Right lobe of liver (tissue), 6 donors: ENCODE measurements at regions not wholly inside any gene's neighbourhood (a gene's known extent, or its start where the extent isn't known, plus 50 kb on each side); places are given as distances from the start of the nearest gene placed in this dataset.

Experiments used
- ATAC-seq, 4 donors: fragments of 200-7000 bp; cut with Tn5 transposase; one replicate each; pipeline ENCODE4 v1.9.1; 2020; ENCODE audit warnings: mild to moderate bottlenecking in 4 of 4, moderate library complexity in 4 of 4
- DNase-seq, 3 donors: peaks; one replicate each; pipeline ENCODE4 v3.0.0-alpha.2; 2020
- H3K27ac ChIP-seq, 3 donors: fragments of 200-600 bp; one replicate each; pipeline ENCODE4 v1.8.0; 2022
- H3K27me3 ChIP-seq, 2 donors: fragments of 200-600 bp; one replicate each; pipeline ENCODE4 v1.8.0; 2022
- H3K36me3 ChIP-seq, 4 donors: fragments of 200-600 bp; sonication (generic) in 1 of 4; one replicate each; pipeline versions ENCODE4 v1.5.1 to v1.8.0; 2017 to 2022; ENCODE audit warnings: control low read depth in 1 of 4
- H3K4me1 ChIP-seq, 4 donors: fragments of 200-600 bp; sonication (generic) in 1 of 4; one replicate each; pipeline versions ENCODE4 v1.5.1 to v1.8.0; 2017 to 2022; ENCODE audit warnings: control low read depth in 1 of 4
- H3K4me3 ChIP-seq, 3 donors: fragments of 200-600 bp; one replicate each; pipeline ENCODE4 v1.8.0; 2022
- H3K9me3 ChIP-seq, 4 donors: fragments of 200-600 bp; sonication (generic) in 1 of 4; one replicate each; pipeline versions ENCODE4 v1.5.1 to v1.8.0; 2017 to 2022; ENCODE audit warnings: control low read depth in 1 of 4
- POLR2A ChIP-seq: fragments of 450-650 bp; IDR thresholded peaks from one replicate; pipeline ENCODE4 v1.6.1; 2017; ENCODE audit warnings: antibody characterized with exemption, mild to moderate bottlenecking
- WGBS: methylation state at CpG from one replicate; pipeline ENCODE4 v1.1.6; 2018; ENCODE audit warnings: low coverage, low lambda C conversion rate; ENCODE audit not compliant: insufficient coverage; ENCODE audit errors: missing lambda C conversion rate; 5-methylcytosine and 5-hydroxymethylcytosine counted together
- intact Hi-C, 2 donors: fragments of 100-400 bp; cut with DNase I; formaldehyde crosslinking; loops; one replicate each; pipeline versions ENCODE4 v1.11.2 to v1.14.1; 2022
- TF ChIP-seq, protein P1 (sequence below), 4 donors: fragments of 200-600 bp in 3 of 4; fragments of 450-650 bp in 1 of 4; IDR thresholded peaks; one replicate each; pipeline versions ENCODE4 v1.5.1 to v1.8.0; 2016 to 2022; ENCODE audit warnings: antibody characterized with exemption in 4 of 4, mild to moderate bottlenecking in 2 of 4
- donor health status: DM: no; HTN: yes; CAD: no.
- donor health status: DM: no; HTN: no; CAD: no.
- donor health status: DM: no; HTN: no; CAD: no.
- donor health status: DM: no; HTN: yes; CAD: no.
- donor health status: DM: no; HTN: yes; CAD: no.

DNA sequence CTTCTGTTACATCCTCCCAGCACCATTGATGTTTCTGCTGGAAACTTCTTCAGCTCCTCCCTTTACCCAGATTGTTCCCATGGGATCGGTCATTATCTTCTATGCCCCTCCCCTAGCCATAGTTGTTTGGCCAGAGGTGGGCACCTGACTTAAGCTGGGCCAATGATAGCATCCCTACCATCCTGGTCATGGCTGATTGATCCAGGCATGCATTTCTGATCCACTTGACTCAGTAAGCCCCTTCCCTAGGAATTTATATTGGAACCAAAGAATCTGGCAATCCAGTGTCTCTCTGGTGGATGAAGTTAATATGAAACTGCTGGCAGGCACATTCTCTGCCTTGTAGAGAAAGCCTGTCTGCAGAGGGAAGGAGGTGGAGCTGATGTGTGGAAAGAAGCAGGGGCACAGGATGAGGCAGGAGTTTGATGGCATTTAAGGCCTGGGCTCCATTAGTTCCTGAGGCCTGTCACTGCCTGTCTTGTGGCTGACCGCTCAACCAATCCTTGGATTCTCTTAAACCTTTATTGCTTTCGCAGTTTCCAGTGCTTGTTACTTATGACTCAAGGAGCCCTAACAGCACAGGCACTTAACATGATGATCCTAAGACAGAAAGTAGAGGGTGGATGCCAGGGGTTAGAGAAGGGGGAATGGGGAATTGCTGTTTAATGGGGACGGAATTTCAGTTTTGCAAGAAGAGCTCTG is 152.4 kb downstream of the ABCC12 start:
- H3K36me3 ChIP-seq: no peaks in the 10 kb centered on the region
- 70% methylated on average over 4 of the region's 4 CpGs for WGBS
- no peak for ATAC-seq
- no peak for TF ChIP-seq POLR2A
- TF ChIP-seq, protein P1, sequence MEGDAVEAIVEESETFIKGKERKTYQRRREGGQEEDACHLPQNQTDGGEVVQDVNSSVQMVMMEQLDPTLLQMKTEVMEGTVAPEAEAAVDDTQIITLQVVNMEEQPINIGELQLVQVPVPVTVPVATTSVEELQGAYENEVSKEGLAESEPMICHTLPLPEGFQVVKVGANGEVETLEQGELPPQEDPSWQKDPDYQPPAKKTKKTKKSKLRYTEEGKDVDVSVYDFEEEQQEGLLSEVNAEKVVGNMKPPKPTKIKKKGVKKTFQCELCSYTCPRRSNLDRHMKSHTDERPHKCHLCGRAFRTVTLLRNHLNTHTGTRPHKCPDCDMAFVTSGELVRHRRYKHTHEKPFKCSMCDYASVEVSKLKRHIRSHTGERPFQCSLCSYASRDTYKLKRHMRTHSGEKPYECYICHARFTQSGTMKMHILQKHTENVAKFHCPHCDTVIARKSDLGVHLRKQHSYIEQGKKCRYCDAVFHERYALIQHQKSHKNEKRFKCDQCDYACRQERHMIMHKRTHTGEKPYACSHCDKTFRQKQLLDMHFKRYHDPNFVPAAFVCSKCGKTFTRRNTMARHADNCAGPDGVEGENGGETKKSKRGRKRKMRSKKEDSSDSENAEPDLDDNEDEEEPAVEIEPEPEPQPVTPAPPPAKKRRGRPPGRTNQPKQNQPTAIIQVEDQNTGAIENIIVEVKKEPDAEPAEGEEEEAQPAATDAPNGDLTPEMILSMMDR (IDR thresholded peaks at IDR 0.05): no peak
- H3K4me3 ChIP-seq: no peak overlapping the region
- H3K27me3 ChIP-seq: no peaks in the 10 kb centered on the region
- no peaks in the 10 kb centered on the region for H3K4me1 ChIP-seq
- no peaks in the 10 kb centered on the region for H3K9me3 ChIP-seq
- no peak for DNase-seq
- intact Hi-C loops: no loop called here
- no peak overlapping the region for H3K27ac ChIP-seq

GRCh38 chr16:48001324-48001895 is 154.4 kb downstream of the ABCC12 start:
- WGBS: 60% methylated on average over 12 of the region's 13 CpGs
- H3K9me3 ChIP-seq: no peaks in the 10 kb centered on the region
- H3K27ac ChIP-seq: no peak overlapping the region
- intact Hi-C loops: no loop called here
- H3K4me3 ChIP-seq: no peak overlapping the region
- DNase-seq: no peak
- no peaks in the 10 kb centered on the region for H3K27me3 ChIP-seq
- H3K36me3 ChIP-seq: no peaks in the 10 kb centered on the region
- no peak for ATAC-seq
- TF ChIP-seq, protein P1 (IDR thresholded peaks at IDR 0.05): no peak
- no peak for TF ChIP-seq POLR2A
- H3K4me1 ChIP-seq: no peaks in the 10 kb centered on the region

DNA sequence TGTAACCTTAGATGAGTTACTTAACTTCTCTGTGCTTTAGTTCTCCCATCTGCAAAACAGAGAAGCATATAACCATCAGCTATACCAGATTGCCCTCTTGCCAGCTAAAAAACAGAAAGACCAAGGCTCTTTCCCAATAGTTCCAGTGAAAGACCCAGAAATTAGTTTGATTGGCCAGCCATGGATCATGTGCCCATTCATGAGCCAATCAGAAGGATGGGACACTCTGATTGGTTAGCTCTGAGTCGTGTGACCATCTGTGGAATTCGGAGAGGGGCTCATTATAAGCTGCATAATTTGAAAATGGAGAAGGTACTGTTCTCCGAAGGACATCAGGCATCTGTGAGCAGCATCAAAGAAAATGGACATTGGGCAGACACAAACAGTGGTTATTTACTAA is 155.2 kb downstream of the ABCC12 start:
- Histone ChIP-seq H3K27ac (no peak overlapping the region), H3K4me3 (no peak overlapping the region), H3K9me3 (no peaks in the 10 kb centered on the region), H3K4me1 (no peaks in the 10 kb centered on the region), H3K27me3 (no peaks in the 10 kb centered on the region), H3K36me3 (no peaks in the 10 kb centered on the region)
- TF ChIP-seq, protein P1 (IDR thresholded peaks at IDR 0.05): no peak
- no peak for TF ChIP-seq POLR2A
- no peak for DNase-seq
- intact Hi-C loops: no loop called here
- ATAC-seq: no peak
- 47% methylated on average over 3 of the region's 3 CpGs for WGBS

DNA sequence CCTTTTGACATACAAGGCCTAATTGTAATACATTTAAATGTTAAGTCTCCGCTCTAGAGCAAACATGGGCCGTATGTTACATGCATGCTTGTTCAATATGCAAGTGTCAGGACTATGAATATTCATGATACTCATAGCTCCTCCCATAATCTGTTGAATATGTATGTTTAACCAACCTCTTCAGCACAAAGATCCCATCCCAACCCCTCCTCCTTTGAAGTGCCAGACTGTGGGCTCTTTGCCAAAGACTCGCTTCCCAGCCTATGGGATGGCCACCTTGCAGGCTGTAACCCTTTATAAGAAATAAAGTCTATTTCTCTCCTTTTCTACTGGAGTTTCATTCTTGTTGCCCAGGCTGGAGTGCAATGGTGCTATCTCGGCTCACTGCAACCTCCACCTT is 156.2 kb downstream of the ABCC12 start:
- Histone ChIP-seq H3K4me3 (no peak overlapping the region), H3K9me3 (no peaks in the 10 kb centered on the region), H3K36me3 (no peaks in the 10 kb centered on the region), H3K27ac (no peak overlapping the region), H3K4me1 (no peaks in the 10 kb centered on the region), H3K27me3 (no peaks in the 10 kb centered on the region)
- ATAC-seq: no peak
- no peak for DNase-seq
- intact Hi-C loops: no loop called here
- TF ChIP-seq, protein P1 (IDR thresholded peaks at IDR 0.05): no peak
- TF ChIP-seq POLR2A: no peak
- 82% methylated on average over 3 of the region's 4 CpGs for WGBS
